Mesendoderm (in vitro differentiated cells): ENCODE measurements at regions not wholly inside any gene's neighbourhood (a gene's known extent, or its start where the extent isn't known, plus 50 kb on each side); places are given as distances from the start of the nearest gene placed in this dataset.
"Not testable (repeated sequence)": the region's sequence is repeated elsewhere in the genome, so short reads cannot be mapped to it uniquely, and the experiment has no call there.

Experiments
- DNase-seq: peaks from one replicate; pipeline ENCODE4 v3.0.0; 2013
- H2AK5ac ChIP-seq: 2 replicates; pipeline ENCODE4 v1.6.1; 2013; ENCODE audit warnings: low read length, inconsistent platforms
- H2BK120ac ChIP-seq: 2 replicates; pipeline ENCODE4 v1.6.1; 2013; ENCODE audit warnings: low read depth, mild to moderate bottlenecking, low read length, moderate library complexity, mixed read lengths
- H2BK15ac ChIP-seq: replicated peaks from 2 replicates; pipeline ENCODE4 v1.6.1; 2013; ENCODE audit warnings: low read depth, mild to moderate bottlenecking, moderate library complexity
- H2BK5ac ChIP-seq: 2 replicates; pipeline ENCODE4 v1.6.1; 2013; ENCODE audit warnings: low read length, inconsistent platforms
- H3K18ac ChIP-seq: 2 replicates; pipeline ENCODE4 v1.6.1; 2013; ENCODE audit warnings: mild to moderate bottlenecking, low read length, mixed read lengths
- H3K23ac ChIP-seq: one replicate; pipeline ENCODE4 v1.6.1; 2013; ENCODE audit warnings: low read length
- H3K27ac ChIP-seq: 2 replicates; pipeline ENCODE4 v1.5.1; 2013; ENCODE audit warnings: low read depth, mild to moderate bottlenecking, inconsistent platforms, low read length, moderate library complexity
- H3K27me3 ChIP-seq: 2 replicates; pipeline ENCODE4 v1.6.1; 2013; ENCODE audit warnings: low read length, control low read depth, mild to moderate bottlenecking, inconsistent platforms; ENCODE audit not compliant: insufficient read depth, poor library complexity
- H3K36me3 ChIP-seq: 2 replicates; pipeline ENCODE4 v1.6.1; 2013; ENCODE audit warnings: low read length, inconsistent platforms; ENCODE audit not compliant: control insufficient read depth, insufficient read depth
- H3K4ac ChIP-seq: one replicate; pipeline ENCODE4 v1.6.1; 2013; ENCODE audit warnings: low read depth, mild to moderate bottlenecking, low read length, moderate library complexity
- H3K4me1 ChIP-seq: 2 replicates; pipeline ENCODE4 v1.6.1; 2013; ENCODE audit warnings: low read depth, low read length, inconsistent platforms; ENCODE audit not compliant: control insufficient read depth
- H3K4me2 ChIP-seq: 2 replicates; pipeline ENCODE4 v1.6.1; 2013; ENCODE audit warnings: low read length
- H3K4me3 ChIP-seq: 2 replicates; pipeline ENCODE4 v1.5.1; 2013; ENCODE audit warnings: mild to moderate bottlenecking, low read length
- H3K56ac ChIP-seq: one replicate; pipeline ENCODE4 v1.6.1; 2013; ENCODE audit warnings: low read length
- H3K79me1 ChIP-seq: 2 replicates; pipeline ENCODE4 v1.6.1; 2013; ENCODE audit warnings: low read length, inconsistent platforms
- H3K79me2 ChIP-seq: 2 replicates; pipeline ENCODE4 v1.6.1; 2013; ENCODE audit warnings: mild to moderate bottlenecking, low read length; ENCODE audit not compliant: control insufficient read depth, insufficient read depth
- H3K9ac ChIP-seq: 2 replicates; pipeline ENCODE4 v1.6.1; 2013; ENCODE audit warnings: low read length, inconsistent platforms
- H4K5ac ChIP-seq: one replicate; pipeline ENCODE4 v1.6.1; 2013; ENCODE audit warnings: low read length
- H4K8ac ChIP-seq: one replicate; pipeline ENCODE4 v1.6.1; 2013; ENCODE audit warnings: low read depth, mild to moderate bottlenecking, control low read depth, low read length, moderate library complexity
- WGBS: extraction: QIAGEN DNeasy Blood & Tissue Kit; methylation state at CpG from one replicate; pipeline ENCODE4 v1.1.7; 2013; ENCODE audit warnings: low lambda C conversion rate, missing lambda C conversion rate; ENCODE audit not compliant: insufficient coverage; ENCODE audit errors: extremely low coverage; 5-methylcytosine and 5-hydroxymethylcytosine counted together

DNA sequence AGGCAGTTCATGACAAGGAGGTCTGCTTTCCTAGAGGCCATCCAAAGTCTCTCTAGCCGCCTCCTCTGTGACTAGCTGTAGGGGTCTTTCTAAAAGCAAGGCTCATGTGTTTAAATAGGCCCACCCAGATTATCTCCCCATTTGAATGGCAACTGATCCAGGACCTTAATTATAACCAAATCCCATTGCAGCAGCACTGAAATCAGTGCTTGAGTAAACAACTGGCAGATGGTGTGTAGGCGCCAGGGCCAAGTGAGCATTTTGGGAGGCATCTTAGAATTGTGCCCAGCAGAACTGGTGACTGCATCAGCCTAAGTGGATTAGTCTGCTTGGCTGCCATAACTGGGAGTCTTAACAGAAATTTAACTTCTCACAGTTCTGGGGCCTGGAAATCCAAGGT lies 77.8 kb downstream of the ATP6V0E2 start:
- not testable (repeated sequence) for H2BK5ac ChIP-seq, H3K36me3 ChIP-seq, H3K4ac ChIP-seq, H3K4me2 ChIP-seq, H4K5ac ChIP-seq, H2AK5ac ChIP-seq, DNase-seq, H3K27me3 ChIP-seq, H3K4me3 ChIP-seq, H3K79me1 ChIP-seq, H3K9ac ChIP-seq, H2BK120ac ChIP-seq, H3K27ac ChIP-seq, H3K23ac ChIP-seq, H2BK15ac ChIP-seq, H3K79me2 ChIP-seq, H3K4me1 ChIP-seq, H3K18ac ChIP-seq, H4K8ac ChIP-seq, H3K56ac ChIP-seq
- WGBS: no CpG with 5 or more reads among the region's 2 CpGs

DNA sequence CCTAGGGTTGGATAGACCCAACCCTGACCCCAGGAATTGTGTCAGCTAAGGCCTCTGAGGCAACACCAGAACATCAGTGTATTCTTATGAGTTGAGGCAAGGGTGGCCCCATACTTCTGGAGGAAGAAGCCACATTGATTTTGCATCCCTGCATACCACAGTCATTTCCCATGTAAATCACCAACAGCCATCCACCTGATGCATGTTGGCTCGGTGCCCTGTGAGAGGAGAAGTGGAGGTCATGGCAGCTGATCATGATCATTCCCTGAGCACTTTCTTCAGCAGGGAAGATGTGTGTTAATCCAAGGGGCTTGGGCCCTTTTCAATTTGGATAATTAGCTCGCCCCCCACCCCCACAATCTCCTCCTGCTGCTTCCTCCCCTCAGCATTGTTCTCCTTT lies 85.1 kb downstream of the ATP6V0E2 start:
- not testable (repeated sequence) for DNase-seq, H2AK5ac ChIP-seq, H3K56ac ChIP-seq, H3K4ac ChIP-seq, H3K27ac ChIP-seq, H2BK5ac ChIP-seq, H3K27me3 ChIP-seq, H3K9ac ChIP-seq, H3K4me3 ChIP-seq, H4K8ac ChIP-seq, H3K79me2 ChIP-seq, H4K5ac ChIP-seq, H3K79me1 ChIP-seq, H2BK120ac ChIP-seq, H3K18ac ChIP-seq, H3K4me2 ChIP-seq, H3K4me1 ChIP-seq, H2BK15ac ChIP-seq, H3K23ac ChIP-seq, H3K36me3 ChIP-seq
- WGBS: no CpG with 5 or more reads among the region's 2 CpGs

DNA sequence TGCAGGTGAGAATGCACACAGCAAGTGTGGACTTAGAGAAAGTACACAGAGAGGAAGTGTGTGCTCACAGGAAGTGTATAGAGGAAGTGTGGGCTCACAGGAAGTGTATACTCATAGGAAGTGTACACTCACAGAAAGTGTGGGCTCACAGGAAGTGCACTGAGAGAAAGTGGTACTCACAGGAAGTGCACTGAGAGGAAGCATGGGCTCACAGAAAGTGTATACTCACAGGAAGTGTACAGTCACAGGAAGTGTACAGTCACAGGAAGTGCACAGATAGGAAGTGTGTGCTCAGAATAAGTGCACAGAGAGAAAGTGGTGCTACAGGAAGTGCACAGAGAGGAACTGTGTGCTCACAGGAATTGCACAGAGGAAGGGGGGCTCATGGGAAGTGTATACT lies 87.1 kb downstream of the ATP6V0E2 start:
- not testable (repeated sequence) for H4K5ac ChIP-seq, H2BK15ac ChIP-seq, H2BK5ac ChIP-seq, H3K18ac ChIP-seq, H3K4ac ChIP-seq, H3K79me1 ChIP-seq, H3K4me3 ChIP-seq, H3K4me2 ChIP-seq, H3K9ac ChIP-seq, H2BK120ac ChIP-seq, H3K27me3 ChIP-seq, H2AK5ac ChIP-seq, H3K56ac ChIP-seq, H3K36me3 ChIP-seq, DNase-seq, H3K27ac ChIP-seq, H3K79me2 ChIP-seq, H3K23ac ChIP-seq, H3K4me1 ChIP-seq, H4K8ac ChIP-seq

DNA sequence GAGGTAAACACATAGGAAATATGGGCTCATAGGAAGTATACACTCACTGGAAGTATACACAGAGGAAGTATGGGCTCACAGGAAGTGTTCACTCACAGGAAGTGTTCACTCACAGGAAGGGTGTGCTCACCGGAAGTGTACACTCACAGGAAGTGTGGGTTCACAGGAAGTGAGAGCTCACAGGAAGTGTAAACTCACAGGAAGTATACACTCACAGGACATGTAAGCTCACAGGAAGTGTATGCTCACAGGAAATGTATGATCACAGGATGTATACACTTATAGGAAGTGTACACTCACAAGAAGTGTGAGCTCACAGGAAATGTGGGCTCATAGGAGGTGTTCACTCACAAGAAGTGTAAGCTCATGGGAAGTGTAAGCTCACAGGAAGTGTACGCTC lies 88.1 kb downstream of the ATP6V0E2 start:
- H3K36me3 ChIP-seq, H2BK120ac ChIP-seq, H3K79me2 ChIP-seq, H2BK15ac ChIP-seq, H4K5ac ChIP-seq, H3K79me1 ChIP-seq, H3K27ac ChIP-seq, H3K4me1 ChIP-seq, H3K4me3 ChIP-seq, H3K56ac ChIP-seq, H3K27me3 ChIP-seq, H3K4me2 ChIP-seq, H3K23ac ChIP-seq, H2AK5ac ChIP-seq, DNase-seq, H3K9ac ChIP-seq, H4K8ac ChIP-seq, H3K4ac ChIP-seq, H3K18ac ChIP-seq, H2BK5ac ChIP-seq: not testable (repeated sequence)
- WGBS: no CpG with 5 or more reads among the region's 2 CpGs

DNA sequence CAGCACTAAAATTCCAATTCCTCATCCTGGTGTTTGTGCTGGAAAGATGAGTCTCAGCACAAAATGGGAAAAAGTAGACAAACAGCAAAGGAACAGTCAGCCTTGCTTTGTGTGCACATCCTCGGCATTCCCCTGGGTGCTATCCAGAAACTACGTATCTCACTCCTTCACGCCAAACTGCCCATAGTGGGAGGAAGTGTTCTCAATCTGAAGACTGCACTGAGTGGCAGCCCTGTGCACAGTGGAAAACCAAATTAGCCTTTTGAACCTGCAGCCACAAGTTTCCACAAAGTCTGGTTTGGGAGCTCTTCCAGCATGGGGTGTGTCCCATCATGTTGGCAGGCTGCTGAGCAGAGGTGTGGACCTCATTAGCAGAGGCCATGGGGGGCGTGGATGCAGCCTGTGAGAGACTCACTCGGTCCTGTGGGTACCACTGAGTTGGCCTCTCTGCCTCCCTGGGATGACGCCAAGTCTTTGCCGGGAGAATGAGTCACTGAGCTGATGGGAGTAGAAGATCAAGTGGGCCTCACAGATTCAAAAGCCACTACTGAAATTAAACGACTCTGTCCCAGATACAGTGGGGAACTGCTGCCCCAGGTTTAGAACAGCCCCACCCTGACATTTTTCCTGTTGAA lies 89.0 kb downstream of the ATP6V0E2 start:
- H4K5ac ChIP-seq, H3K56ac ChIP-seq, H2AK5ac ChIP-seq, H2BK15ac ChIP-seq, H3K79me2 ChIP-seq, H4K8ac ChIP-seq, H3K79me1 ChIP-seq, H3K36me3 ChIP-seq, H3K4me2 ChIP-seq, DNase-seq, H3K9ac ChIP-seq, H3K4me3 ChIP-seq, H2BK120ac ChIP-seq, H3K23ac ChIP-seq, H3K27ac ChIP-seq, H3K4me1 ChIP-seq, H3K4ac ChIP-seq, H3K18ac ChIP-seq, H3K27me3 ChIP-seq, H2BK5ac ChIP-seq: not testable (repeated sequence)
- no CpG with 5 or more reads among the region's 8 CpGs for WGBS

DNA sequence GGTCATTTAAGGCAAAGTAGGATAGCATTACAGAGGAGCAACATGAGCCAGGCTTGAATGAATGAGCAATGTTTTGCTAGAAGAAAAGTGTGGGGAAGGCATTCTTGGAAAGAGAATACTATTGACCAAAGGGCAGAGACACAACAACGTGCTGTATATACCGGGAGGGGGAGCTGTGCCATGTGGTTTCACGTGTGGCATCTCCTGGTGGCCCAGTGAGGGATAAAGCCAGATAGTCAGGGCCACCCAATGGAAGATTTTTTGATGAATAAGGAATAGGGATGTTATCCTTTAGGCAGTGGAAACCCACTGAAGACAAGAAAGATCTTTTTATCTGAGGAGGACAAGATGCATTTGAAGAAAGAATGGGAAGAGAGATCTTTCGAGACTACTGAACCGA lies 90.2 kb downstream of the ATP6V0E2 start:
- H3K4ac ChIP-seq, H4K8ac ChIP-seq, H3K79me1 ChIP-seq, H3K4me1 ChIP-seq, H3K36me3 ChIP-seq, H2BK15ac ChIP-seq, H3K56ac ChIP-seq, H2BK5ac ChIP-seq, H3K23ac ChIP-seq, H3K4me3 ChIP-seq, H2AK5ac ChIP-seq, H3K9ac ChIP-seq, H3K27ac ChIP-seq, H3K79me2 ChIP-seq, H4K5ac ChIP-seq, H3K4me2 ChIP-seq, H2BK120ac ChIP-seq, H3K27me3 ChIP-seq, H3K18ac ChIP-seq, DNase-seq: not testable (repeated sequence)
- WGBS: no CpG with 5 or more reads among the region's 5 CpGs
